HepG2 (cell line): ENCODE measurements at regions not wholly inside any gene's neighbourhood (a gene's known extent, or its start where the extent isn't known, plus 50 kb on each side); places are given as distances from the start of the nearest gene placed in this dataset.
A peak's percentile ranks its signal among the peaks of the same experiment; 100 is the strongest.

ENCODE experiments used
- ATAC-seq: fragments of 200-7000 bp; cut with Tn5 transposase; 3 replicates; pipeline ENCODE4 v1.9.1; 2020; ENCODE audit warnings: mild to moderate bottlenecking, moderate library complexity
- BruUV-seq: library from RNA; stranded (reverse); fragments of 400-500 nt; replicated peaks from 2 replicates; lab custom pipeline; 2021; lab: Mats Ljungman, UMichigan
- CTCF ChIA-PET: fragments of 300-600 bp; formaldehyde crosslinking; extraction: SDS; loops from one replicate; lab custom pipeline; 2021; ENCODE audit warnings: low total read pairs, inconsistent platforms, low intra/inter-chr PET ratio; lab: Yijun Ruan, JAX
- POLR2A ChIA-PET: fragments of 350-600 bp; sonication (Branson Sonifier 250); formaldehyde crosslinking; loops from one replicate; lab custom pipeline; 2020; ENCODE audit warnings: antibody characterized with exemption, inconsistent platforms; lab: Yijun Ruan, JAX
- DNase-seq: peaks from one replicate; pipeline ENCODE4 v3.0.0-alpha.2; 2015; ENCODE audit warnings: low spot score
- FAIRE-seq: peaks from 3 replicates; lab custom pipeline; 2011; peaks lifted over from hg19 to GRCh38; lab: Jason Lieb, UNC
- H2AFZ ChIP-seq: one replicate; pipeline ENCODE4 v1.6.1; 2011; ENCODE audit warnings: low read length, inconsistent platforms
- H3K27ac ChIP-seq: fragments of 300-600 bp; 3 replicates; pipeline ENCODE4 v1.8.0; 2011; ENCODE audit warnings: mixed run types, mild to moderate bottlenecking, mixed read lengths, low read length, inconsistent platforms; ENCODE audit not compliant: insufficient read depth; ENCODE audit errors: extremely low read length
- H3K27me3 ChIP-seq, 2 experiments: fragments of 200-600 bp in 1 of 2; 2 replicates in 1 of 2; 3 replicates in 1 of 2; pipeline versions ENCODE4 v1.6.0 to v1.8.0; 2011; ENCODE audit warnings: low read length in 2 of 2, mild to moderate bottlenecking in 2 of 2, moderate library complexity in 2 of 2, inconsistent platforms in 1 of 2; ENCODE audit not compliant: insufficient read depth in 2 of 2, control insufficient read depth in 1 of 2
- H3K36me3 ChIP-seq, 2 experiments: fragments of 200-600 bp in 1 of 2; replicated peaks in 1 of 2; 2 replicates in 1 of 2; 3 replicates in 1 of 2; pipeline versions ENCODE4 v1.5.1 to v1.8.0; 2011; ENCODE audit warnings: low read length in 2 of 2, inconsistent platforms in 1 of 2; ENCODE audit not compliant: insufficient read depth in 2 of 2, control insufficient read depth in 1 of 2
- H3K4me1 ChIP-seq: 2 replicates; pipeline ENCODE4 v1.5.1; 2012; ENCODE audit warnings: low read length, inconsistent platforms; ENCODE audit not compliant: insufficient read depth
- H3K4me2 ChIP-seq: 2 replicates; pipeline ENCODE4 v1.6.0; 2011; ENCODE audit warnings: low read depth, low read length, inconsistent platforms
- H3K4me3 ChIP-seq, 3 experiments: fragments of 200-600 bp in 1 of 3; sonication (generic), shearing (Covaris generic) in 1 of 3; replicated peaks in 1 of 3; 2 replicates each; pipeline ENCODE4 v1.5.1; 2011 to 2016; ENCODE audit warnings: low read length in 3 of 3, inconsistent platforms in 2 of 3, low read depth in 2 of 3, mild to moderate bottlenecking in 2 of 3, control low read depth in 1 of 3, mixed read lengths in 1 of 3; ENCODE audit not compliant: insufficient read depth in 1 of 3
- H3K79me2 ChIP-seq: one replicate; pipeline ENCODE4 v1.6.1; 2011; ENCODE audit warnings: low read length, inconsistent platforms; ENCODE audit not compliant: insufficient read depth
- H3K9ac ChIP-seq: 2 replicates; pipeline ENCODE4 v1.6.0; 2011; ENCODE audit warnings: mild to moderate bottlenecking, low read depth, low read length, inconsistent platforms; ENCODE audit not compliant: insufficient read depth
- H3K9me3 ChIP-seq: 2 replicates; pipeline ENCODE4 v1.5.1; 2012; ENCODE audit warnings: mild to moderate bottlenecking, low read length
- H4K20me1 ChIP-seq: 2 replicates; pipeline ENCODE4 v1.6.0; 2011; ENCODE audit warnings: inconsistent platforms, mild to moderate bottlenecking, low read length, moderate library complexity; ENCODE audit not compliant: insufficient read depth
- ATF7 ChIP-seq, 2 experiments: fragments of 450-650 bp in 1 of 2; sonication (generic) in 1 of 2; formaldehyde crosslinking in 1 of 2; IDR thresholded peaks; 2 replicates each; pipeline versions ENCODE4 v1.4.0 to v1.6.1; 2016 to 2020; ENCODE audit warnings: antibody characterized with exemption in 1 of 2, mild to moderate bottlenecking in 1 of 2, missing genetic modification reagents in 1 of 2
- KDM3A ChIP-seq: IDR thresholded peaks from 2 replicates; pipeline ENCODE4 v1.6.1; 2018; ENCODE audit warnings: low read depth, missing compliant biosample characterization
- MED1 ChIP-seq: sonication (generic); formaldehyde crosslinking; IDR thresholded peaks from 2 replicates; pipeline ENCODE4 v1.4.0; 2020; ENCODE audit warnings: missing genetic modification reagents
- NCOR1 ChIP-seq: fragments of 200-600 bp; sonication (generic); IDR thresholded peaks from 2 replicates; pipeline ENCODE4 v1.7.0; 2017; ENCODE audit warnings: antibody characterized with exemption, low read length, borderline replicate concordance
- RBM22 ChIP-seq: fragments of 200-400 bp; formaldehyde crosslinking; optimal IDR thresholded peaks from 2 replicates; pipeline ENCODE3; 2017; ENCODE audit warnings: mild to moderate bottlenecking, low read length, moderate library complexity
- SMC3 ChIP-seq: IDR thresholded peaks from 2 replicates; pipeline ENCODE4 v1.6.1; 2011; ENCODE audit warnings: low read length, improper control_type of control experiment
- SNRNP70 ChIP-seq: fragments of 200-400 bp; formaldehyde crosslinking; IDR thresholded peaks from 2 replicates; pipeline ENCODE4 v1.6.1; 2017; ENCODE audit warnings: mild to moderate bottlenecking, low read depth, low read length, moderate library complexity
- ZGPAT ChIP-seq: IDR thresholded peaks from 2 replicates; pipeline ENCODE4 v1.6.1; 2016; ENCODE audit warnings: mild to moderate bottlenecking
- ZNF235 ChIP-seq: sonication (generic); formaldehyde crosslinking; IDR thresholded peaks from 2 replicates; pipeline ENCODE4 v1.8.1; 2023; ENCODE audit warnings: mild to moderate bottlenecking, missing genetic modification reagents, borderline replicate concordance
- ZNF280B ChIP-seq: sonication (generic); formaldehyde crosslinking; IDR thresholded peaks from 2 replicates; pipeline ENCODE4 v1.5.0; 2020; ENCODE audit warnings: missing genetic modification reagents, mild to moderate bottlenecking, borderline replicate concordance
- ZNF546 ChIP-seq: sonication (generic); formaldehyde crosslinking; conservative IDR thresholded peaks from 2 replicates; pipeline ENCODE4 v1.8.1; 2023; ENCODE audit warnings: mild to moderate bottlenecking, missing genetic modification reagents
- ZNF790 ChIP-seq: sonication (generic); formaldehyde crosslinking; IDR thresholded peaks from 2 replicates; pipeline ENCODE4 v1.8.0; 2022; ENCODE audit warnings: missing genetic modification reagents, mild to moderate bottlenecking, borderline replicate concordance
- ZNF839 ChIP-seq: sonication (generic); formaldehyde crosslinking; IDR thresholded peaks from 2 replicates; pipeline ENCODE4 v1.4.0; 2020; ENCODE audit warnings: missing genetic modification reagents, mild to moderate bottlenecking, borderline replicate concordance
- WGBS: methylation state at CpG from one replicate; pipeline ENCODE4 v1.1.6; 2017; ENCODE audit warnings: low lambda C conversion rate; 5-methylcytosine and 5-hydroxymethylcytosine counted together
- in situ Hi-C: cut with HindIII; loops from 2 replicates; pipeline ENCODE4 v1.10.0; 2017; ENCODE audit warnings: low pct_unique_long_range_greater_than_20kb; ENCODE audit not compliant: extremely low pct_ligation_motif_present
- intact Hi-C: fragments of 100-400 bp; cut with micrococcal nuclease; formaldehyde crosslinking; loops from one replicate; pipeline ENCODE4 v1.10.0; 2022; ENCODE audit not compliant: unreplicated experiment

- no peaks in the 10 kb centered on the region for H3K4me1 ChIP-seq
- no peak overlapping the region for H3K9ac ChIP-seq
- H2AFZ ChIP-seq = no peak overlapping the region
- DNase-seq (no peak), ATAC-seq (no peak), FAIRE-seq (no peak)
- no peaks in the 10 kb centered on the region for H3K79me2 ChIP-seq
- peaks cover 90% of the 10 kb centered on the region for H3K9me3 ChIP-seq
- H3K27me3 ChIP-seq = no peaks in the 10 kb centered on the region
- ChIA-PET POLR2A (no interaction called here), CTCF (no interaction called here)
- intact Hi-C loops (no loop called here), in situ Hi-C loops (no loop called here)
- no peaks in the 10 kb centered on the region for H3K36me3 ChIP-seq
- no peak overlapping the region for H3K4me3 ChIP-seq
- no peaks in the 10 kb centered on the region for H4K20me1 ChIP-seq
- no peak overlapping the region for H3K4me2 ChIP-seq
- no peak overlapping the region for H3K27ac ChIP-seq
- WGBS = 3% methylated on average over 4 of the region's 4 CpGs
- BruUV-seq = no TSS peak
- TF ChIP-seq KDM3A (no peak), ATF7 (IDR thresholded peaks at IDR 0.05) (peak; percentile 43; the same call in 1 of the 2 replicates), ATF7 (CRISPR knock-in tag; IDR thresholded peaks at IDR 0.05) (no peak), SMC3 (no peak)
- TF ChIP-seq, all 625 proteins: peak for 1
Measured at GRCh38 chr3:20458994-20459716, 273.1 kb upstream of the SGO1 start.

- Histone ChIP-seq H3K27me3 (no peaks in the 10 kb centered on the region), H3K36me3 (no peaks in the 10 kb centered on the region), H4K20me1 (no peaks in the 10 kb centered on the region), H3K9me3 (peaks cover 93% of the 10 kb centered on the region), H3K9ac (no peak overlapping the region), H2AFZ (no peak overlapping the region), H3K79me2 (no peaks in the 10 kb centered on the region), H3K4me1 (no peaks in the 10 kb centered on the region), H3K4me2 (no peak overlapping the region), H3K27ac (no peak overlapping the region), H3K4me3 (no peak overlapping the region)
- FAIRE-seq = no peak
- ChIA-PET CTCF (no interaction called here), POLR2A (no interaction called here)
- in situ Hi-C loops = no loop called here
- TF ChIP-seq SNRNP70 = no peak
- no peak for TF ChIP-seq ZNF839 (CRISPR knock-in tag)
- TF ChIP-seq ZNF546 (CRISPR knock-in tag) = no peak
- TF ChIP-seq ZGPAT (CRISPR knock-in tag) = no peak
- TF ChIP-seq MED1 = no peak
- TF ChIP-seq NCOR1 = no peak
- no peak for TF ChIP-seq ZNF790 (CRISPR knock-in tag)
- TF ChIP-seq ZNF280B (CRISPR knock-in tag) = no peak
- TF ChIP-seq RBM22 = no peak
- no peak for TF ChIP-seq ZNF235
- ATAC-seq = no peak
- no TSS peak for BruUV-seq
- intact Hi-C loops = no loop called here
- DNase-seq = no peak
- WGBS = 3% methylated on average over 1 of the region's 1 CpG
Measured at GRCh38 chr3:20456511-20456910, 270.5 kb upstream of the SGO1 start.
